ENCODE measurements at regions not wholly inside any gene's neighbourhood (a gene's known extent, or its start where the extent isn't known, plus 50 kb on each side); places are given as distances from the start of the nearest gene placed in this dataset.
"Not testable (repeated sequence)": the region's sequence is repeated elsewhere in the genome, so short reads cannot be mapped to it uniquely, and the experiment has no call there.

DNA sequence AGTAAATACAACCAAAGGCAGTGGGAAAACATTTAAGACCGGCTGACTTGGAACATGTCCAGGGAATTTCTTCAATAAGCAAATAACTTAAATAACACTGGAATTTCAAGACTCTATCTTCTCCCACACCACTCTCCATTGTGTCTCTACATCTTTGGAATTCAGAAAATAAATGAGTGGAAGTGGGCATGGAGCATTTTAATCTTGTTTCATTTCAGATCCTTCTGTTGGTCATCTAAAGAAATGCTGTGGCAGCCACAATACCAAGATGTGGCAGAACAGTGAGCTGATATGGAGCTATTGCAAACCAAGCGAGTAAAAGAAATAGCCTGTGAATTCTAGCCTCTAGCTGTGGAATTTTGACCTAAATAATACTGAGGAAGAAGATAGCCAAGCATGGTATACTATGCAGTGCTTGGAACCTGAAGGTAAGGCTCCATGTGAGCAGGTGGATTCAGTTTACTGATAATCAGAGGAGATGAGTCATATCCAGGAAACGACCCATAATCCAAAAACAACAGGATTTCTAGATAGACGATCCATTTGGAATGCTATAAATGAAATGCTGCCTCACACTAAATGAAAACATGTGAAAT is 157.1 kb upstream of the SCN7A start:
- no peak overlapping the region for H3K4me3 ChIP-seq (ENCODE audit: low read length)
- WGBS (ENCODE audit: insufficient coverage, insufficient read length): no CpG with 5 or more reads among the region's 4 CpGs
- no peaks in the 10 kb centered on the region for H3K9me3 ChIP-seq (ENCODE audit: control insufficient read depth, insufficient read depth, low read length)
- H3K27me3 ChIP-seq (ENCODE audit: control insufficient read depth, insufficient read depth, low read length): no peaks in the 10 kb centered on the region
- H3K36me3 ChIP-seq (ENCODE audit: control insufficient read depth, insufficient read depth, low read length): no peaks in the 10 kb centered on the region
- H3K27ac ChIP-seq (ENCODE audit: low read length): no peak overlapping the region
- DNase-seq (ENCODE audit: low read depth, low spot score): no peak
- no peaks in the 10 kb centered on the region for H3K4me1 ChIP-seq (ENCODE audit: control insufficient read depth, insufficient read depth, low read length)

DNA sequence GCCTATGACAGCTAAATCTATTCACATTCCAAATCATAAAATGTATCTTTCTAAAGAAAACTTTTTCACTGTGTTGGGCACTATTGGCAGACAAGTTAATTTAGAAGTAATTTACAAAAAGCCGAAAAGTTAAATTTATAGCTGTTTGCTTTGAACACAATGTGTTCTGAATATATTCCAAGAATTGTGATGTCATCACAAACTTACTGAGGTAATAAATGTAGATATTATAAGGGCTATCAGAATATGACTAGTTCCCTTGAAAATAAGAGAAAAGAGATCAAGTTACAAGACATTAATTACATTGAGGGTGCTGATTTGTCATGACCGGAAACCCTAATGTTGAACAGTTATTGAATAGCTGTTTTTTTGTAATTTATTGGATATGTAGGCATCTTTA is 153.9 kb upstream of the SCN7A start:
- H3K27me3 ChIP-seq (ENCODE audit: control insufficient read depth, insufficient read depth, low read length): no peaks in the 10 kb centered on the region

GRCh38 chr2:166643980-166644379 is 149.9 kb upstream of the SCN7A start:
- Histone ChIP-seq H3K9me3 (ENCODE audit: control insufficient read depth, insufficient read depth, low read length) (no peaks in the 10 kb centered on the region), H3K27me3 (ENCODE audit: control insufficient read depth, insufficient read depth, low read length) (no peaks in the 10 kb centered on the region), H3K4me1 (ENCODE audit: control insufficient read depth, insufficient read depth, low read length) (no peaks in the 10 kb centered on the region), H3K27ac (ENCODE audit: low read length) (no peak overlapping the region), H3K36me3 (ENCODE audit: control insufficient read depth, insufficient read depth, low read length) (no peaks in the 10 kb centered on the region), H3K4me3 (ENCODE audit: low read length) (no peak overlapping the region)
- no CpG with 5 or more reads among the region's 1 CpG for WGBS (ENCODE audit: insufficient coverage, insufficient read length)
- DNase-seq (ENCODE audit: low read depth, low spot score): no peak

More for the DNA sequence above, 153.9 kb upstream of the SCN7A start:
- DNase-seq (ENCODE audit: low read depth, low spot score): no peak
- no peaks in the 10 kb centered on the region for H3K4me1 ChIP-seq (ENCODE audit: control insufficient read depth, insufficient read depth, low read length)
- no peaks in the 10 kb centered on the region for H3K9me3 ChIP-seq (ENCODE audit: control insufficient read depth, insufficient read depth, low read length)
- no CpG with 5 or more reads among the region's 2 CpGs for WGBS (ENCODE audit: insufficient coverage, insufficient read length)
- no peaks in the 10 kb centered on the region for H3K36me3 ChIP-seq (ENCODE audit: control insufficient read depth, insufficient read depth, low read length)
- no peak overlapping the region for H3K27ac ChIP-seq (ENCODE audit: low read length)
- H3K4me3 ChIP-seq (ENCODE audit: low read length): no peak overlapping the region

DNA sequence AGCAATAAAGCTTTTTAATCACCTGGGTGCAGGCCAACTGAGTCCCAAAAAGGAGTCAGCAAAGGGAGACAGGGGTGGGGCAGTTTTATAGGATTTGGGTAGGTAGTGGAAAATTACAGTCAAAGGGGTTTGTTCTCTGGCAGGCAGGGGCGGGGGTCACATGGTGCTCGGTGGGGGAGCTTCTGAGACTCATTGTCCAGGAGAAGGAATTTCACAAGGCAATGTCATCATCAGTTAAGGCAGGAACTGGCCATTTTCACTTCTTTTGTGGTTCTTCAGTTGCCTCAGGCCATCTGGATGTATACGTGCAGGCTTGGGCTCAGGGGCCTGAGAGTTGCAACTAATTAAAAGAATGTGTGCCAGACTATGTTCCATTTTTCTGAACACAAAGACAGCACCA is 147.5 kb upstream of the SCN7A start:
- H3K27me3 ChIP-seq (ENCODE audit: control insufficient read depth, insufficient read depth, low read length); H3K4me1 ChIP-seq (ENCODE audit: control insufficient read depth, insufficient read depth, low read length); H3K36me3 ChIP-seq (ENCODE audit: control insufficient read depth, insufficient read depth, low read length); H3K27ac ChIP-seq (ENCODE audit: low read length); H3K4me3 ChIP-seq (ENCODE audit: low read length); DNase-seq (ENCODE audit: low read depth, low spot score); H3K9me3 ChIP-seq (ENCODE audit: control insufficient read depth, insufficient read depth, low read length): not testable (repeated sequence)
- no CpG with 5 or more reads among the region's 3 CpGs for WGBS (ENCODE audit: insufficient coverage, insufficient read length)

GRCh38 chr2:166637051-166637450 is 143.0 kb upstream of the SCN7A start:
- DNase-seq (ENCODE audit: low read depth, low spot score): no peak
- H3K27ac ChIP-seq (ENCODE audit: low read length): no peak overlapping the region

GRCh38 chr2:166634706-166635105 is 140.7 kb upstream of the SCN7A start:
- Histone ChIP-seq H3K27ac (ENCODE audit: low read length) (no peak overlapping the region), H3K9me3 (ENCODE audit: control insufficient read depth, insufficient read depth, low read length) (no peaks in the 10 kb centered on the region), H3K4me3 (ENCODE audit: low read length) (no peak overlapping the region), H3K36me3 (ENCODE audit: control insufficient read depth, insufficient read depth, low read length) (no peaks in the 10 kb centered on the region), H3K27me3 (ENCODE audit: control insufficient read depth, insufficient read depth, low read length) (no peaks in the 10 kb centered on the region), H3K4me1 (ENCODE audit: control insufficient read depth, insufficient read depth, low read length) (no peaks in the 10 kb centered on the region)
- whole genome bisulfite sequencing (ENCODE audit: insufficient coverage, insufficient read length): no CpG with 5 or more reads among the region's 4 CpGs
- DNase-seq (ENCODE audit: low read depth, low spot score): no peak

More at GRCh38 chr2:166637051-166637450, 143.0 kb upstream of the SCN7A start:
- no CpG with 5 or more reads among the region's 1 CpG for WGBS (ENCODE audit: insufficient coverage, insufficient read length)
- H3K27me3 ChIP-seq (ENCODE audit: control insufficient read depth, insufficient read depth, low read length): no peaks in the 10 kb centered on the region
- no peaks in the 10 kb centered on the region for H3K4me1 ChIP-seq (ENCODE audit: control insufficient read depth, insufficient read depth, low read length)
- no peak overlapping the region for H3K4me3 ChIP-seq (ENCODE audit: low read length)
- no peaks in the 10 kb centered on the region for H3K36me3 ChIP-seq (ENCODE audit: control insufficient read depth, insufficient read depth, low read length)
- no peaks in the 10 kb centered on the region for H3K9me3 ChIP-seq (ENCODE audit: control insufficient read depth, insufficient read depth, low read length)

GRCh38 chr2:166632616-166633015 is 138.6 kb upstream of the SCN7A start:
- peaks cover 1% of the 10 kb centered on the region; the same call in 1 of the 2 replicates for H3K4me1 ChIP-seq (ENCODE audit: control insufficient read depth, insufficient read depth, low read length)
- no CpG with 5 or more reads among the region's 3 CpGs for WGBS (ENCODE audit: insufficient coverage, insufficient read length)

DNA sequence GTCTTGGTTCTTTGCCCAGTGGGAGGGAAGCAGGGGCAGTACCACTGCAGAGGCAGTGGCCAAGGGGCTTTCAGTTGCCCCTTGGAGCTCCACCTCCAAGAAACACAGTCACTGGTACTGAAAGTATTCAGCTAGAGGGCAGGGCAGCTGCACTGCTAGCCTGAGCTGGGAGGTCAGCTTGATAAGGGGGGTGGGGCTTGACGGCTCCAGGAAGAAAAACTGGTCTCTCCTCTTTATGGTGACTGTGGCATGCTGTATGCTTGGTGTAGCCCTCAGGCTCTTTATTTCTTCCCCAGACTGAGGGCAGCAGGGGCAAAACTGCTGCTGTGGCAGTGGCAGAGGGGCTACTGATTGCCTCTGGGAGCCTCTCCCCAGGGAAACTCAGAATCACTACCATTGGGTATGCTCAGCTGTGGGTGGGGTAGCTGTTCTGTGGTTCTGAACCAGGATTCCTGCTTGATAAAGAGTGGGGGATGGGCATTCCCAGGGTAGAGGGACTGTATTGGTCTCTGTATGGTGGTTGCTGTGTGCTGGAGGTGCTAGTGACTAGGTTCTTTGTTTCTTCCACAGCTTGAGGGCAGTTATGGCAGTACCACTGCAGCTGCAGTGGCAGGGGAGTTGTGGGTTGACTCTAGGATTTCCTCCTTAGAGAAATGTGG is 134.6 kb upstream of the SCN7A start:
- no peaks in the 10 kb centered on the region for H3K9me3 ChIP-seq (ENCODE audit: control insufficient read depth, insufficient read depth, low read length)
- H3K4me1 ChIP-seq (ENCODE audit: control insufficient read depth, insufficient read depth, low read length): peaks cover 1% of the 10 kb centered on the region; the same call in 1 of the 2 replicates
- no CpG with 5 or more reads among the region's 1 CpG for WGBS (ENCODE audit: insufficient coverage, insufficient read length)
- no peak for DNase-seq (ENCODE audit: low read depth, low spot score)
- H3K4me3 ChIP-seq (ENCODE audit: low read length): no peak overlapping the region
- no peak overlapping the region for H3K27ac ChIP-seq (ENCODE audit: low read length)
- H3K27me3 ChIP-seq (ENCODE audit: control insufficient read depth, insufficient read depth, low read length): no peaks in the 10 kb centered on the region
- no peaks in the 10 kb centered on the region for H3K36me3 ChIP-seq (ENCODE audit: control insufficient read depth, insufficient read depth, low read length)

More at GRCh38 chr2:166632616-166633015, 138.6 kb upstream of the SCN7A start:
- no peak for DNase-seq (ENCODE audit: low read depth, low spot score)
- Histone ChIP-seq H3K36me3 (ENCODE audit: control insufficient read depth, insufficient read depth, low read length) (no peaks in the 10 kb centered on the region), H3K27me3 (ENCODE audit: control insufficient read depth, insufficient read depth, low read length) (no peaks in the 10 kb centered on the region), H3K9me3 (ENCODE audit: control insufficient read depth, insufficient read depth, low read length) (no peaks in the 10 kb centered on the region), H3K27ac (ENCODE audit: low read length) (no peak overlapping the region), H3K4me3 (ENCODE audit: low read length) (no peak overlapping the region)

DNA sequence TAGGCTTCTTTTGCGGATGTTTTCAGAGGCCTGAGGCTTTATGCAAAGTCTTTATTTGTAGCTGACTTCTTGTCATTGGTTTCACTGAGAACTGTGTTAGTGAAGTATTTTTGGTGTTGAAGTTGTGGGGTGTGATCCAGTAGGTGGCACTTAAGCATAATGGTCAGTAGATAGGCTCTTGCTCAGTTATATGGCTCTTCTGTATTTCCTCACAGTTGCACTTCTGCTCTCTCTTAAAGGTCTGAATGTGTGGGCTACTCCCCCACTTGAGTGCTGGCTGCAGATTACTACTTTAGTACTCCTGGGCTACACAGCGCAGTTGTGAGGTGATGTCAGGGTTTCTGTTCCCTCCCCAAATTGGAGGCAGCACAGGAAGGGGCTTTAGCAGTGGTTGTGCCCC is 133.8 kb upstream of the SCN7A start:
- no peak for DNase-seq (ENCODE audit: low read depth, low spot score)
- Histone ChIP-seq H3K36me3 (ENCODE audit: control insufficient read depth, insufficient read depth, low read length) (no peaks in the 10 kb centered on the region), H3K27ac (ENCODE audit: low read length) (no peak overlapping the region), H3K27me3 (ENCODE audit: control insufficient read depth, insufficient read depth, low read length) (no peaks in the 10 kb centered on the region), H3K9me3 (ENCODE audit: control insufficient read depth, insufficient read depth, low read length) (no peaks in the 10 kb centered on the region), H3K4me1 (ENCODE audit: control insufficient read depth, insufficient read depth, low read length) (peaks cover 1% of the 10 kb centered on the region; the same call in 1 of the 2 replicates), H3K4me3 (ENCODE audit: low read length) (no peak overlapping the region)
- no CpG with 5 or more reads among the region's 2 CpGs for WGBS (ENCODE audit: insufficient coverage, insufficient read length)

DNA sequence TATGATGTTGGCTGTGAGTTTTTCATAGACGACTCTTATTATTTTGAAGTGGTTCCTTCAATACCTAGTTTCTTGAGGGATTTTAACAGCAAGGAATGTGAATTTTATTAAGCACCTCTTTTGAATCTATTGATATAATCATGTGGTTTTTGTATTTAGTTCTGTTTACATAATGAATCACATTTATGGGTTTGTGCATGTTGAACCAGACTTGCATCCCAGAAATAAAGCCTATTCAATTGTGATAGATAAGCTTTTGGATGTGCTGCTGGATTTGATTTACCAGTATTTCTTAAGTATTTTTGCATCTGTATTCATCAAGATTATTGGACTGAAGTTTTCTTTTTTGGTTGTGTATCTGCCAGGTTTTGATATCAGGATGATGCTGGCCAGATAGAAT is 131.6 kb upstream of the SCN7A start:
- no peak for DNase-seq (ENCODE audit: low read depth, low spot score)
- WGBS (ENCODE audit: insufficient coverage, insufficient read length): no CpG with 5 or more reads among the region's 1 CpG
- no peak overlapping the region for H3K4me3 ChIP-seq (ENCODE audit: low read length)
- H3K27ac ChIP-seq (ENCODE audit: low read length): no peak overlapping the region
- H3K36me3 ChIP-seq (ENCODE audit: control insufficient read depth, insufficient read depth, low read length): no peaks in the 10 kb centered on the region
- H3K27me3 ChIP-seq (ENCODE audit: control insufficient read depth, insufficient read depth, low read length): no peaks in the 10 kb centered on the region
- H3K4me1 ChIP-seq (ENCODE audit: control insufficient read depth, insufficient read depth, low read length): peaks cover 1% of the 10 kb centered on the region; the same call in 1 of the 2 replicates
- H3K9me3 ChIP-seq (ENCODE audit: control insufficient read depth, insufficient read depth, low read length): no peaks in the 10 kb centered on the region

DNA sequence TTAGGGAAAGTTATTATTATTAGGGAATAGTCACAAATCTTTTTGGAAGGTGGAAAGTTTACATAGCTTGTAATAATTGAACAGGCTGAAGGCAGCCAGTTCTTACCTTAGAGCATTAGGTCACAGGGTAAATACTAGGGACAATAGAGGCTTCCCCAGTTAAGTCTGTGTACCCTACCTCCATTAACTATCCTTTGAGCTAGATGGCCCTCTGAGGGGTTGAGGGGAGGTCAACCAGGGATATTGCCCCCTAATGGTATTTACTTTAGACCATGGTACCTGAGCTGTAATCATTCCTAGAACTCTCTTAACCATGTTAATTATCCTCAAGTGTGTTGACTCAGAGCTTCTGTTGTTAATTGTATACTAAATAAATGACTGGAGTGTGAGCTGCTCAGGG is 120.5 kb upstream of the SCN7A start:
- Histone ChIP-seq H3K36me3 (ENCODE audit: control insufficient read depth, insufficient read depth, low read length) (no peaks in the 10 kb centered on the region), H3K4me1 (ENCODE audit: control insufficient read depth, insufficient read depth, low read length) (peaks cover under 1% of the 10 kb centered on the region; the same call in 1 of the 2 replicates), H3K9me3 (ENCODE audit: control insufficient read depth, insufficient read depth, low read length) (no peaks in the 10 kb centered on the region), H3K27ac (ENCODE audit: low read length) (no peak overlapping the region), H3K4me3 (ENCODE audit: low read length) (no peak overlapping the region), H3K27me3 (ENCODE audit: control insufficient read depth, insufficient read depth, low read length) (no peaks in the 10 kb centered on the region)
- DNase-seq (ENCODE audit: low read depth, low spot score): no peak
